Stomach (tissue), 8 donors: ENCODE measurements at regions not wholly inside any gene's neighbourhood (a gene's known extent, or its start where the extent isn't known, plus 50 kb on each side); places are given as distances from the start of the nearest gene placed in this dataset.

Experiments
- DNase-seq, 2 donors: peaks; one replicate each; pipeline versions ENCODE4 v3.0.0 to v3.0.0-alpha.2; 2013 to 2019
- H3K27ac ChIP-seq, 5 donors: fragments of 200-600 bp in 4 of 5; sonication (generic) in 4 of 5; one replicate each; pipeline ENCODE4 v1.5.1; 2013 to 2019; ENCODE audit warnings: mild to moderate bottlenecking in 1 of 5, moderate library complexity in 1 of 5
- H3K27me3 ChIP-seq, 3 donors: fragments of 200-600 bp; sonication (generic); one replicate each; pipeline ENCODE4 v1.5.1; 2017 to 2019; ENCODE audit warnings: mixed run types in 1 of 3
- H3K36me3 ChIP-seq, 4 donors: fragments of 200-600 bp; sonication (generic); 1 replicate in 3 of 4; 2 replicates in 1 of 4; pipeline ENCODE4 v1.5.1; 2016 to 2019
- H3K4me1 ChIP-seq, 4 donors: fragments of 200-600 bp; sonication (generic); one replicate each; pipeline ENCODE4 v1.5.1; 2016 to 2019
- H3K4me3 ChIP-seq, 4 donors: fragments of 200-600 bp; sonication (generic) in 3 of 4; one replicate each; pipeline ENCODE4 v1.5.1; 2016 to 2019; ENCODE audit warnings: mild to moderate bottlenecking in 1 of 4
- H3K9me3 ChIP-seq, 4 donors: fragments of 200-600 bp; sonication (generic); one replicate each; pipeline ENCODE4 v1.5.1; 2016 to 2019
- CTCF ChIP-seq, 7 experiments: fragments of 450-650 bp in 4 of 7; fragments of 200-600 bp in 3 of 7; sonication (generic) in 3 of 7; IDR thresholded peaks; one replicate each; pipeline ENCODE4 v1.5.1; 2016 to 2019; ENCODE audit warnings: antibody characterized with exemption in 7 of 7, control low read depth in 2 of 7, mild to moderate bottlenecking in 1 of 7
- EP300 ChIP-seq: sonication (generic); formaldehyde crosslinking; IDR thresholded peaks from one replicate; pipeline ENCODE4 v1.6.1; 2017; ENCODE audit warnings: antibody characterized with exemption
- POLR2A ChIP-seq, 4 donors: fragments of 450-650 bp; IDR thresholded peaks; one replicate each; pipeline ENCODE4 v1.6.1; 2016; ENCODE audit warnings: antibody characterized with exemption in 4 of 4, control low read depth in 2 of 4, mild to moderate bottlenecking in 1 of 4, moderate library complexity in 1 of 4
- POLR2AphosphoS5 ChIP-seq, 3 donors: sonication (generic); formaldehyde crosslinking; IDR thresholded peaks; one replicate each; pipeline ENCODE4 v1.6.1; 2016; ENCODE audit warnings: antibody characterized with exemption in 3 of 3
- WGBS, 5 donors: extraction: QIAGEN DNeasy Blood & Tissue Kit in 3 of 5; methylation state at CpG; one replicate each; pipeline versions ENCODE4 v1.1.5 to v1.1.7; 2013 to 2018; 5-methylcytosine and 5-hydroxymethylcytosine counted together
- intact Hi-C: fragments of 100-400 bp; cut with DNase I; formaldehyde crosslinking; loops from one replicate; pipeline ENCODE4 v1.15.1; 2023; ENCODE audit warnings: low total_unique reads
- donor health status: healthy with polysubstance abuse.
- donor health status: Bipolar disorder and iron deficiency.
- donor health status: healthy.

- DNase-seq = no peak
- Histone ChIP-seq H3K9me3 (peaks cover 0 to 41% (median 10%) of the 10 kb centered on the region in 4 donors), H3K27me3 (no peaks in the 10 kb centered on the region), H3K36me3 (no peaks in the 10 kb centered on the region), H3K4me1 (peaks cover 0 to 8% (median 0%) of the 10 kb centered on the region in 4 donors), H3K4me3 (no peak overlapping the region), H3K27ac (no peak overlapping the region)
- intact Hi-C loops = no loop called here
- no peak for TF ChIP-seq POLR2AphosphoS5 (IDR thresholded peaks at IDR 0.05)
- TF ChIP-seq POLR2A (IDR thresholded peaks at IDR 0.05) = no peak
- TF ChIP-seq EP300 = no peak
- TF ChIP-seq CTCF (IDR thresholded peaks at IDR 0.05) = no peak
- WGBS, 5 donors = 92 to 100% (median 96%) methylated on average over 4 to 7 of the region's 7 CpGs
Observed at GRCh38 chr6:126261792-126262421, 78.0 kb upstream of the CENPW start.

GRCh38 chr6:126264265-126264664, 75.7 kb upstream of the CENPW start:
- no peak for TF ChIP-seq POLR2AphosphoS5 (IDR thresholded peaks at IDR 0.05)
- no peak for TF ChIP-seq CTCF (IDR thresholded peaks at IDR 0.05)
- no peak for TF ChIP-seq POLR2A (IDR thresholded peaks at IDR 0.05)
- no peak for TF ChIP-seq EP300
- no peaks in the 10 kb centered on the region for H3K36me3 ChIP-seq
- WGBS, 5 donors = 30 to 64% (median 39%) methylated on average over 1 of the region's 1 CpG
- H3K27me3 ChIP-seq = no peaks in the 10 kb centered on the region
- H3K27ac ChIP-seq = no peak overlapping the region
- peaks cover 0 to 12% (median 0%) of the 10 kb centered on the region in 4 donors for H3K4me1 ChIP-seq
- no peak for DNase-seq
- intact Hi-C loops = no loop called here
- peaks cover 0 to 23% (median 4%) of the 10 kb centered on the region in 4 donors for H3K9me3 ChIP-seq
- H3K4me3 ChIP-seq = no peak overlapping the region

GRCh38 chr6:126266664-126267063, 73.3 kb upstream of the CENPW start:
- intact Hi-C loops = no loop called here
- Histone ChIP-seq H3K9me3 (peaks cover 0 to 5% (median 0%) of the 10 kb centered on the region in 4 donors), H3K4me3 (no peak overlapping the region), H3K27ac (no peak overlapping the region), H3K4me1 (peaks cover 0 to 12% (median 0%) of the 10 kb centered on the region in 4 donors), H3K36me3 (no peaks in the 10 kb centered on the region), H3K27me3 (no peaks in the 10 kb centered on the region)
- DNase-seq = no peak
- TF ChIP-seq POLR2A (IDR thresholded peaks at IDR 0.05) = no peak
- TF ChIP-seq POLR2AphosphoS5 (IDR thresholded peaks at IDR 0.05) = no peak
- no peak for TF ChIP-seq CTCF (IDR thresholded peaks at IDR 0.05)
- TF ChIP-seq EP300 = no peak
- 75 to 93% (median 83%) methylated on average over 1 of the region's 1 CpG for WGBS, 5 donors

- Histone ChIP-seq H3K27ac (no peak overlapping the region), H3K9me3 (no peaks in the 10 kb centered on the region), H3K27me3 (no peaks in the 10 kb centered on the region), H3K4me3 (no peak overlapping the region), H3K4me1 (peaks cover 0 to 12% (median 0%) of the 10 kb centered on the region in 4 donors), H3K36me3 (no peaks in the 10 kb centered on the region)
- DNase-seq = no peak
- TF ChIP-seq CTCF (IDR thresholded peaks at IDR 0.05) (no peak), EP300 (no peak), POLR2AphosphoS5 (IDR thresholded peaks at IDR 0.05) (no peak)
- intact Hi-C loops = no loop called here
- 54 to 75% (median 60%) methylated on average over 1 of the region's 1 CpG for WGBS, 5 donors
Observed at GRCh38 chr6:126267626-126268025, 72.3 kb upstream of the CENPW start.
